Panc1 (cell line): ENCODE measurements at regions not wholly inside any gene's neighbourhood (a gene's known extent, or its start where the extent isn't known, plus 50 kb on each side); places are given as distances from the start of the nearest gene placed in this dataset.

Experiments
- POLR2AphosphoS5 ChIP-seq: IDR thresholded peaks from 2 replicates; pipeline ENCODE4 v1.6.1; 2012; ENCODE audit warnings: mild to moderate bottlenecking, low read depth, low read length, moderate library complexity
- SIN3A ChIP-seq: IDR thresholded peaks from 2 replicates; pipeline ENCODE4 v1.6.1; 2012; ENCODE audit warnings: low read depth, mild to moderate bottlenecking, low read length, moderate library complexity, borderline replicate concordance; ENCODE audit not compliant: insufficient read depth
- TF ChIP-seq, protein P1 (sequence below): fragments of 450-650 bp; IDR thresholded peaks from 2 replicates; pipeline ENCODE4 v1.5.1; 2017; ENCODE audit warnings: mild to moderate bottlenecking
- TF ChIP-seq, protein P2 (sequence below), 2 experiments: IDR thresholded peaks; 2 replicates each; pipeline ENCODE4 v1.6.1; 2011 to 2012; ENCODE audit warnings: low read depth in 2 of 2, control low read depth in 1 of 2, low read length in 1 of 2, mild to moderate bottlenecking in 1 of 2, moderate library complexity in 1 of 2; ENCODE audit not compliant: insufficient read depth in 1 of 2

DNA sequence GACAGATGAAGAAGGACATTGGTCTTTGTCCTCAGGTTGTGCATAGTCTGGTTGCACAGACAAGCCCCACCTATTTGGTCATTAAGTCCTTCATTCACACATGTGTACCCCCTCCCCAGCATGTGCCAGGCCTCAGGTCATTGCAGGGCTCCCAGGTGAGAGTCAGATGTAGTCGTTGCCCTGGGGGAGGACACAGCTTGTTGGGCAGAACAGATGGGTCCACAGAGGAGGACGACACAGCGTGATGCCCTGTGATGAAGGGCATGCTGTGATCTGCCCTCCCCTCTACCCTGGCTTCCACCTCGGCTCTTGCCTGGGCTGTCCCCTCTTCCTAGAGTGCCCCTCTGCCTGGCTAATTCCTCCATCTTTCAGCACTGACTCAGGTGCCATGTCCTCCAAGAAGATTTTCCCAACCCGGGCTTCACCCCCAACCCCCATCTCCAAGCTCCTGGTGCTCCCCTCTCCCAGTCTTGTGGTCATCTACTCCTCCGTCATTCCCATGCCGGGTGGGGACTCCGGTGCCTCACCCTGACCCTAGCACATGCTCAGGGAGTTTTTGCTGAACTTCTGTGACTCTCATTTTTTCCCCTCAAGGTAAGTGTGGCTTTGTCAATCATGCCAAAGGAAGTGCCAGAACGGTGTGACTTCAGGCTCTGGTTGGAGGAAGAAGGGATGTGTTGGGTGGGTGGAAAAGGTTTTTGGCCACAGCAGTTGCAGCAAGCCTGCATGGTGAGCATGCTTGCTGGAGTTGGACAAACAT is 220.5 kb downstream of the FOXD2 start:
- no peak for TF ChIP-seq SIN3A
- TF ChIP-seq, protein P1, sequence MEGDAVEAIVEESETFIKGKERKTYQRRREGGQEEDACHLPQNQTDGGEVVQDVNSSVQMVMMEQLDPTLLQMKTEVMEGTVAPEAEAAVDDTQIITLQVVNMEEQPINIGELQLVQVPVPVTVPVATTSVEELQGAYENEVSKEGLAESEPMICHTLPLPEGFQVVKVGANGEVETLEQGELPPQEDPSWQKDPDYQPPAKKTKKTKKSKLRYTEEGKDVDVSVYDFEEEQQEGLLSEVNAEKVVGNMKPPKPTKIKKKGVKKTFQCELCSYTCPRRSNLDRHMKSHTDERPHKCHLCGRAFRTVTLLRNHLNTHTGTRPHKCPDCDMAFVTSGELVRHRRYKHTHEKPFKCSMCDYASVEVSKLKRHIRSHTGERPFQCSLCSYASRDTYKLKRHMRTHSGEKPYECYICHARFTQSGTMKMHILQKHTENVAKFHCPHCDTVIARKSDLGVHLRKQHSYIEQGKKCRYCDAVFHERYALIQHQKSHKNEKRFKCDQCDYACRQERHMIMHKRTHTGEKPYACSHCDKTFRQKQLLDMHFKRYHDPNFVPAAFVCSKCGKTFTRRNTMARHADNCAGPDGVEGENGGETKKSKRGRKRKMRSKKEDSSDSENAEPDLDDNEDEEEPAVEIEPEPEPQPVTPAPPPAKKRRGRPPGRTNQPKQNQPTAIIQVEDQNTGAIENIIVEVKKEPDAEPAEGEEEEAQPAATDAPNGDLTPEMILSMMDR, result no peak
- no peak for TF ChIP-seq POLR2AphosphoS5
- TF ChIP-seq, protein P2, sequence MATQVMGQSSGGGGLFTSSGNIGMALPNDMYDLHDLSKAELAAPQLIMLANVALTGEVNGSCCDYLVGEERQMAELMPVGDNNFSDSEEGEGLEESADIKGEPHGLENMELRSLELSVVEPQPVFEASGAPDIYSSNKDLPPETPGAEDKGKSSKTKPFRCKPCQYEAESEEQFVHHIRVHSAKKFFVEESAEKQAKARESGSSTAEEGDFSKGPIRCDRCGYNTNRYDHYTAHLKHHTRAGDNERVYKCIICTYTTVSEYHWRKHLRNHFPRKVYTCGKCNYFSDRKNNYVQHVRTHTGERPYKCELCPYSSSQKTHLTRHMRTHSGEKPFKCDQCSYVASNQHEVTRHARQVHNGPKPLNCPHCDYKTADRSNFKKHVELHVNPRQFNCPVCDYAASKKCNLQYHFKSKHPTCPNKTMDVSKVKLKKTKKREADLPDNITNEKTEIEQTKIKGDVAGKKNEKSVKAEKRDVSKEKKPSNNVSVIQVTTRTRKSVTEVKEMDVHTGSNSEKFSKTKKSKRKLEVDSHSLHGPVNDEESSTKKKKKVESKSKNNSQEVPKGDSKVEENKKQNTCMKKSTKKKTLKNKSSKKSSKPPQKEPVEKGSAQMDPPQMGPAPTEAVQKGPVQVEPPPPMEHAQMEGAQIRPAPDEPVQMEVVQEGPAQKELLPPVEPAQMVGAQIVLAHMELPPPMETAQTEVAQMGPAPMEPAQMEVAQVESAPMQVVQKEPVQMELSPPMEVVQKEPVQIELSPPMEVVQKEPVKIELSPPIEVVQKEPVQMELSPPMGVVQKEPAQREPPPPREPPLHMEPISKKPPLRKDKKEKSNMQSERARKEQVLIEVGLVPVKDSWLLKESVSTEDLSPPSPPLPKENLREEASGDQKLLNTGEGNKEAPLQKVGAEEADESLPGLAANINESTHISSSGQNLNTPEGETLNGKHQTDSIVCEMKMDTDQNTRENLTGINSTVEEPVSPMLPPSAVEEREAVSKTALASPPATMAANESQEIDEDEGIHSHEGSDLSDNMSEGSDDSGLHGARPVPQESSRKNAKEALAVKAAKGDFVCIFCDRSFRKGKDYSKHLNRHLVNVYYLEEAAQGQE (IDR thresholded peaks at IDR 0.05; ENCODE audit: insufficient read depth in 1 of 2, low read depth in 2 of 2, low read length in 1 of 2), result no peak
